Activated naive CD8-positive, alpha-beta T cell treated with anti-CD3 and anti-CD28 coated beads for 36 hours (primary cell): ENCODE measurements at regions not wholly inside any gene's neighbourhood (a gene's known extent, or its start where the extent isn't known, plus 50 kb on each side); places are given as distances from the start of the nearest gene placed in this dataset.
"Not testable (repeated sequence)": the region's sequence is repeated elsewhere in the genome, so short reads cannot be mapped to it uniquely, and the experiment has no call there.

Experiments
- DNase-seq: peaks from one replicate; pipeline ENCODE4 v3.0.0; 2021
- H3K27ac Mint-ChIP-seq: one replicate; pipeline ENCODE4 v1.8.0; 2022; ENCODE audit warnings: mild to moderate bottlenecking, moderate library complexity, mixed read lengths
- H3K27me3 Mint-ChIP-seq: one replicate; pipeline ENCODE4 v1.8.0; 2022; ENCODE audit warnings: mild to moderate bottlenecking, mixed read lengths
- H3K36me3 Mint-ChIP-seq: one replicate; pipeline ENCODE4 v1.8.0; 2021; ENCODE audit warnings: mild to moderate bottlenecking, mixed read lengths
- H3K4me1 Mint-ChIP-seq: one replicate; pipeline ENCODE4 v1.8.0; 2021; ENCODE audit warnings: mixed read lengths
- H3K4me3 Mint-ChIP-seq: one replicate; pipeline ENCODE4 v1.8.0; 2022; ENCODE audit warnings: mild to moderate bottlenecking, moderate library complexity, mixed read lengths
- H3K9me3 Mint-ChIP-seq: one replicate; pipeline ENCODE4 v1.8.0; 2022; ENCODE audit warnings: mixed read lengths

- H3K4me1 Mint-ChIP-seq, H3K27ac Mint-ChIP-seq, H3K9me3 Mint-ChIP-seq, H3K36me3 Mint-ChIP-seq, DNase-seq, H3K4me3 Mint-ChIP-seq, H3K27me3 Mint-ChIP-seq: not testable (repeated sequence)
Measured at GRCh38 chr6:68181027-68181426, 454.1 kb upstream of the ADGRB3 start.

GRCh38 chr6:68173616-68174015 lies 461.5 kb upstream of the ADGRB3 start:
- Mint-ChIP-seq H3K27me3 (no peaks in the 10 kb centered on the region), H3K9me3 (no peaks in the 10 kb centered on the region), H3K4me1 (no peaks in the 10 kb centered on the region)

GRCh38 chr6:68169922-68170321 lies 465.2 kb upstream of the ADGRB3 start:
- Mint-ChIP-seq H3K4me3 (no peak overlapping the region), H3K9me3 (no peaks in the 10 kb centered on the region), H3K4me1 (no peaks in the 10 kb centered on the region), H3K27ac (no peak overlapping the region), H3K36me3 (no peaks in the 10 kb centered on the region), H3K27me3 (no peaks in the 10 kb centered on the region)
- no peak for DNase-seq

More at GRCh38 chr6:68173616-68174015, 461.5 kb upstream of the ADGRB3 start:
- no peak for DNase-seq
- H3K27ac Mint-ChIP-seq = no peak overlapping the region
- H3K4me3 Mint-ChIP-seq = no peak overlapping the region
- H3K36me3 Mint-ChIP-seq = no peaks in the 10 kb centered on the region

- no peak for DNase-seq
- H3K4me3 Mint-ChIP-seq = no peak overlapping the region
- no peaks in the 10 kb centered on the region for H3K27me3 Mint-ChIP-seq
- no peak overlapping the region for H3K27ac Mint-ChIP-seq
- no peaks in the 10 kb centered on the region for H3K36me3 Mint-ChIP-seq
- H3K9me3 Mint-ChIP-seq = no peaks in the 10 kb centered on the region
- no peaks in the 10 kb centered on the region for H3K4me1 Mint-ChIP-seq
Measured at GRCh38 chr6:68167604-68168003, 467.5 kb upstream of the ADGRB3 start.

- not testable (repeated sequence) for H3K9me3 Mint-ChIP-seq, DNase-seq, H3K36me3 Mint-ChIP-seq, H3K4me1 Mint-ChIP-seq, H3K27me3 Mint-ChIP-seq, H3K4me3 Mint-ChIP-seq, H3K27ac Mint-ChIP-seq
Measured at GRCh38 chr6:68160812-68161211, 474.3 kb upstream of the ADGRB3 start.

GRCh38 chr6:68160348-68160747 lies 474.7 kb upstream of the ADGRB3 start:
- Mint-ChIP-seq H3K4me3 (no peak overlapping the region), H3K27me3 (no peaks in the 10 kb centered on the region), H3K4me1 (no peaks in the 10 kb centered on the region), H3K27ac (no peak overlapping the region), H3K9me3 (peaks cover 9% of the 10 kb centered on the region), H3K36me3 (no peaks in the 10 kb centered on the region)
- no peak for DNase-seq

- H3K36me3 Mint-ChIP-seq = no peaks in the 10 kb centered on the region
- no peak for DNase-seq
- no peaks in the 10 kb centered on the region for H3K27me3 Mint-ChIP-seq
Measured at GRCh38 chr6:68159433-68159832, 475.6 kb upstream of the ADGRB3 start.

GRCh38 chr6:68158256-68158655 lies 476.8 kb upstream of the ADGRB3 start:
- Mint-ChIP-seq H3K4me1 (no peaks in the 10 kb centered on the region), H3K27me3 (no peaks in the 10 kb centered on the region), H3K4me3 (no peak overlapping the region), H3K36me3 (no peaks in the 10 kb centered on the region), H3K27ac (no peak overlapping the region), H3K9me3 (peaks cover 12% of the 10 kb centered on the region)
- no peak for DNase-seq

More at GRCh38 chr6:68159433-68159832, 475.6 kb upstream of the ADGRB3 start:
- no peak overlapping the region for H3K27ac Mint-ChIP-seq
- no peak overlapping the region for H3K4me3 Mint-ChIP-seq
- no peaks in the 10 kb centered on the region for H3K4me1 Mint-ChIP-seq
- H3K9me3 Mint-ChIP-seq = peaks cover 9% of the 10 kb centered on the region

GRCh38 chr6:68144667-68145066 lies 490.4 kb upstream of the ADGRB3 start:
- Mint-ChIP-seq H3K27ac (no peak overlapping the region), H3K27me3 (no peaks in the 10 kb centered on the region), H3K4me1 (no peaks in the 10 kb centered on the region), H3K4me3 (no peak overlapping the region), H3K36me3 (no peaks in the 10 kb centered on the region), H3K9me3 (peaks cover 10% of the 10 kb centered on the region)
- no peak for DNase-seq

GRCh38 chr6:68141190-68141589 lies 493.9 kb upstream of the ADGRB3 start:
- Mint-ChIP-seq H3K27me3 (no peaks in the 10 kb centered on the region), H3K36me3 (no peaks in the 10 kb centered on the region), H3K4me3 (no peak overlapping the region), H3K9me3 (peaks cover 10% of the 10 kb centered on the region), H3K27ac (no peak overlapping the region), H3K4me1 (no peaks in the 10 kb centered on the region)
- no peak for DNase-seq

GRCh38 chr6:68139130-68139529 lies 496.0 kb upstream of the ADGRB3 start:
- no peak overlapping the region for H3K4me3 Mint-ChIP-seq
- H3K36me3 Mint-ChIP-seq = no peaks in the 10 kb centered on the region
- no peak for DNase-seq
- H3K9me3 Mint-ChIP-seq = peaks cover 12% of the 10 kb centered on the region
- H3K27ac Mint-ChIP-seq = no peak overlapping the region
- H3K27me3 Mint-ChIP-seq = no peaks in the 10 kb centered on the region
- H3K4me1 Mint-ChIP-seq = no peaks in the 10 kb centered on the region

- no peaks in the 10 kb centered on the region for H3K36me3 Mint-ChIP-seq
- H3K4me3 Mint-ChIP-seq = no peak overlapping the region
- no peak overlapping the region for H3K27ac Mint-ChIP-seq
- H3K9me3 Mint-ChIP-seq = peaks cover 4% of the 10 kb centered on the region
- H3K4me1 Mint-ChIP-seq = no peaks in the 10 kb centered on the region
- no peaks in the 10 kb centered on the region for H3K27me3 Mint-ChIP-seq
- no peak for DNase-seq
Measured at GRCh38 chr6:68134796-68135195, 500.3 kb upstream of the ADGRB3 start.

- no peaks in the 10 kb centered on the region for H3K36me3 Mint-ChIP-seq
- H3K4me1 Mint-ChIP-seq = no peaks in the 10 kb centered on the region
- H3K27ac Mint-ChIP-seq = no peak overlapping the region
- no peak for DNase-seq
- no peak overlapping the region for H3K4me3 Mint-ChIP-seq
- peaks cover 5% of the 10 kb centered on the region for H3K9me3 Mint-ChIP-seq
- no peaks in the 10 kb centered on the region for H3K27me3 Mint-ChIP-seq
Measured at GRCh38 chr6:68128211-68128610, 506.9 kb upstream of the ADGRB3 start.

GRCh38 chr6:68127074-68127473 lies 508.0 kb upstream of the ADGRB3 start:
- no peaks in the 10 kb centered on the region for H3K36me3 Mint-ChIP-seq
- no peak for DNase-seq
- H3K4me1 Mint-ChIP-seq = no peaks in the 10 kb centered on the region
- no peaks in the 10 kb centered on the region for H3K27me3 Mint-ChIP-seq
- H3K27ac Mint-ChIP-seq = no peak overlapping the region
- H3K9me3 Mint-ChIP-seq = peaks cover 11% of the 10 kb centered on the region
- no peak overlapping the region for H3K4me3 Mint-ChIP-seq

GRCh38 chr6:68126089-68126749 lies 508.9 kb upstream of the ADGRB3 start:
- Mint-ChIP-seq H3K27me3 (no peaks in the 10 kb centered on the region), H3K4me3 (no peak overlapping the region), H3K4me1 (no peaks in the 10 kb centered on the region), H3K36me3 (no peaks in the 10 kb centered on the region), H3K27ac (no peak overlapping the region), H3K9me3 (peaks cover 15% of the 10 kb centered on the region)
- DNase-seq = no peak

GRCh38 chr6:68122975-68123374 lies 512.1 kb upstream of the ADGRB3 start:
- not testable (repeated sequence) for H3K27ac Mint-ChIP-seq, DNase-seq, H3K36me3 Mint-ChIP-seq, H3K4me3 Mint-ChIP-seq, H3K4me1 Mint-ChIP-seq, H3K27me3 Mint-ChIP-seq
- H3K9me3 Mint-ChIP-seq = peaks cover 18% of the 10 kb centered on the region
